Stromal cell of bone marrow (primary cell): ENCODE measurements at regions not wholly inside any gene's neighbourhood (a gene's known extent, or its start where the extent isn't known, plus 50 kb on each side); places are given as distances from the start of the nearest gene placed in this dataset.

Experiments
- DNase-seq: peaks from one replicate; pipeline ENCODE4 v3.0.0-alpha.2; 2012; ENCODE audit warnings: low read depth

DNA sequence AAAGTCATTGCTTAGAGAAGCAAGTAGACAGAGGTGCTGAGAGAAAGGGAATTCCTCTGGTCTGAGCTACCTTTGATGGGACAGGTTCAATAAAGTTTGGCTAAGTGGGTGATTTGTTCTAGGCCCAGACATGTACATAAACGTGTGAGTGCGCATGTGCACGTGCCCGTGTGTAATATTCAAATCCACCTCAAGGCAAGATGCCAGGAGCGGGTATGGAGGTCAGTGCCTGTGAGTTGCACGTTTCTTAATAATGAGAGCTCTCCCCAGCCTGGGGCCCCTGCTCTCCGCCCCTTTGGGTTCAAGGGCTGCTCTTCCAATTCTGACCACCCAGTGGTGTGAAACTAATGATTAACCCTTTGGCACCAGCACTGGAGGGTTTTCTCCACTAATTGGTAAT is 53.8 kb upstream of the LMO4 start:
- DNase-seq, result no peak

DNA sequence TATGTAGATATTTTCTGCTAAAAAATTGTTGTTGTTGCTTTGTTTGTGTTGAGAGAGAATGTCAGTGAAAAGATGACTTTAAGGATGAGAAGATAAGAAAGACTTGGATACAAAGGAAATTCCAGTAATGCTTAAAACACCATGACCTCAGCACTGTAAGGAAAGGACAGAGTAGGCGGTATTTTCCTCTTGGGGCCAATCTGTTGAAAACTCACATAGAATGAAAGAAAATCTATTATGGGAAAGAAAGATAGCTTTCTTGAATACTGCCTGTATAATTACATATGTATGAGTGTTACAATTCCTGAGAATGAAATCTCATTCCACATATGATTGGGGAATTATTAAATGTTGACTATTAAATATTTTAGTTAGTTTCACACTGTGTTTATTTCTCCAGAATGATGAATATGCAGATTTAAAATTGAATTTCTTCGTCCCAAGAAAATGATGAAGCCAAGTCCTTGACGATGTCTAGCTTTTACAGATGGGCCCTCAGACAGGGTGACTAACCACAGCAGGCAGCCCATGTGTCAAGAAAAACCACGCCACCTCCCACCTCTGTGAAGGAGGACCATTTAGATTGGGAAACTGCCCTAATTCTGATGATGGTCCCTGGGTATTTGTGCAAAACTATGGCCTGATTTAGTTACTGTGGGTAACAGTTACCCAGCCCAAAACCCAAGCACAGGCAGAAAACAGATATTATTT is 49.7 kb upstream of the LMO4 start:
- DNase-seq, result peak; percentile 21
